HG03039 (cell line): ENCODE measurements at regions not wholly inside any gene's neighbourhood (a gene's known extent, or its start where the extent isn't known, plus 50 kb on each side); places are given as distances from the start of the nearest gene placed in this dataset.

Experiments
- ATAC-seq: cut with Tn5 transposase; IDR thresholded peaks from one replicate; pipeline ENCODE4 v1.9.1; 2021; ENCODE audit warnings: mild to moderate bottlenecking, moderate library complexity; ENCODE audit not compliant: unreplicated experiment

DNA sequence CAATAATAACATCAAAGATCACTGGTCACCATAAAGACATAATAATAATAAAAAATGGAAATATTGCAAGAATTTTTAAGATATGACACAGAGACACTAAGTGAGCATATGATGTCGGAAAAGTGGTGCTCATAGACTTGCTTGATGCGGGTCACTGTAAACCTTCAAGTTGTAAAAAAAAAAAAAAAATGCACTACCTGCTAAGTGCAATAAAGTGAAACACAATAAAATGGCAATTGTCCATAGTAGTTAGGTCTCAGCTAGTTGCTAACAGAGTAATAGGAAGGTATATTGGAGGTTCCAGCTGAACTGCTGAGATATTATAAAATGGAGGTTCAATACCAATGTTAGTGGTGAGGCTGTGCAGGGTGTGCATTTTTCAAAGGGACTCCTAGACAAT, 146.6 kb upstream of the MRPS22 start:
- no peak for ATAC-seq

DNA sequence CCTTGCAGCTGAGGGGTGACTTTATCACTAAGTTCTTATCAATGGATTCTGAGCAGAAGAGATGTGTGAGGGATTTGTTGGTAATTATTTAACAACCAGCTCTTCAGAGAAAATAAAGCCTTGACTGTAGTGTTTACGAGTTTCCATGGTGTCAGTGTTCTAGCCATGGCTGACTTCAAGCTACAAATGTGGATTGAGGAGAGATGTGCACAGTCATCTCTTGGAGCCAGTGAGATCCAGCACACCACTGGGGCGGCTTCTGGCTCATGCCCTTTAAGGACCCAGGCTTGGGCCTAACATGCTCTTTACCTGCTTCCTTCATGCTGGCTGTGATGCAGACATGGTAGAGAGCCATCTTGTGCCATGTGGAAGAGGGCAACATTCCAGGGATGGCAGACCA, 145.6 kb upstream of the MRPS22 start:
- no peak for ATAC-seq

DNA sequence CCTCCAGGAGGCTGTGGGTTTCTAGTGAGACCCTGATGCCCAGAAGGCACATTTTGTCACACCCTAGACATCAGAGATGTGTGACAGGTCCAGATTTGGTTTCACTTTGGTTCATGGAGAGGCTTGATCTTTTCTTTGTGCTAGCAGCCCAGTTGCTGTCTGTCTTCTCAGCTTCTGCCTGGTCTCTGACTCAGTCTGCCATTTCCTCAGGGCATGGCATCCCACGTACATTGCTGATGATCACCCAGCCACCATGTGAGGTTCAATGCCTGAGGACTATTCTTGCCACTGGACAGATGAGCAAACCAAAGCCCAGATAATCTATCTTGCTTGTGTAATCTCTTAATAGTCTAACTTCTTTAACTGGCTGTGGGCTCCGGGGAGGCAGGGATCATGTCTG, 144.9 kb upstream of the MRPS22 start:
- ATAC-seq, result no peak

DNA sequence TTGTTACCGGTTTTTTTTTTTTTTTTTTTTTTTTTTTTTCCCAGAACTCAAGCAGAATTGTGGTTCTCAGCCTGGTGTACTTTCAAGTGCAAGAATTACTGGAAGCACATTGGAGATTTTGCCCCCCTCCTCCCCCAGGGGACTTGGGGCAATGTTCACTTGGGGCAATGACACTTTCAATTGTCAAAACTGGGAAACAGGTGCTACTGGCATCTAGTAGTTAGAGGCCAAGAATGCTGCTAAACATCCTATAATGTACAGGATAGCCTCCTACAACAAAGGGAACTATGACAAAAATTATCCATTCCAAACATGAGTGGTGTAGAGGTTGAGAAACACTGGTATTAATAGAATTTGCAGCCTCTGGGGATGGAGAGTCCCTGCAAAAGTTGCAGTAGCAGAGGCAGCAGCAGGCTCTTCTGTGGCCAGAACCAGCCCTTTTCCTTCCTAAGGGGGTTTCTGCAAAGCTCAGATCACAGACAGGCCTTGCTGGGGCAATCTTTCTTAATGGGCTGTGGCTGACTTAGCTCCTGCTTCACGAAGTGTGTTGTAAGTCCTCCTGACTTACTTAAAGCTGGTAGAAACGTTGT, 144.3 kb upstream of the MRPS22 start:
- ATAC-seq, result no peak

DNA sequence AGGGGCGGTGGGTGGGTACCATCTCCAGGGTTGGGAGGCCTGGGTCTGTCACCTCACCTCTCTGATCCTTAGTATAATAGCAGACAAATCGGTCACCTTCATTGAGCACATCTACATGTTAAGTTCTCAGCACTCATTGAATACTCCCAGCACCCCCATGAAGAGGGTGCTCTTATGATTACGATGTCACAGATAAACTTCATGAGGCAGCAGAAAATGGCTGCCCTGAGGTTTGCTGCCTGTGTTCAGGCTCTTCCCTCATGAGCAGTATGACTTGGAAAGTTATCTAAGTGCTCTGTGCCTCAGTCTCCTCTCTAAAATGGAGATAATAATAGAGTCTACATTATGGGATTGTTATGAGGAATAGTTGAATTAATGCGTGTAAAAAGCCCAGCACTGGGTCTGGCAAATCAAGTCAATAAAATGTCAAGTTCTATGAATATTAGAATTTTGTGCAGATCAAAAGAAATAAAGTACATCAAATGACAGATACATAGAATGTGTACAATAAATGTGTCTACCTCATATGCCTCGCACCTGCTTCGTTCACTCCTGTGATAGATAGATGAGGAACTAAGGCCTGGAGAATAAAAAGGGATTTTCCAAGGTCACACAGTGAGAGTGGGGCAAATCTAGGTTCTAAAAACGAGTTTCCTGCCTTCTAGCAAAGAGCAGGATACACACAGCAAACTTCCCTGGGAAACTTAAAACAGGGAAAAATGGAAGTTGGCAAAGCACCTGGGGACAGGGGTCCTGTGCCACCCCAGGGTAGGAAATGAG, 142.2 kb upstream of the MRPS22 start:
- ATAC-seq, result no peak

DNA sequence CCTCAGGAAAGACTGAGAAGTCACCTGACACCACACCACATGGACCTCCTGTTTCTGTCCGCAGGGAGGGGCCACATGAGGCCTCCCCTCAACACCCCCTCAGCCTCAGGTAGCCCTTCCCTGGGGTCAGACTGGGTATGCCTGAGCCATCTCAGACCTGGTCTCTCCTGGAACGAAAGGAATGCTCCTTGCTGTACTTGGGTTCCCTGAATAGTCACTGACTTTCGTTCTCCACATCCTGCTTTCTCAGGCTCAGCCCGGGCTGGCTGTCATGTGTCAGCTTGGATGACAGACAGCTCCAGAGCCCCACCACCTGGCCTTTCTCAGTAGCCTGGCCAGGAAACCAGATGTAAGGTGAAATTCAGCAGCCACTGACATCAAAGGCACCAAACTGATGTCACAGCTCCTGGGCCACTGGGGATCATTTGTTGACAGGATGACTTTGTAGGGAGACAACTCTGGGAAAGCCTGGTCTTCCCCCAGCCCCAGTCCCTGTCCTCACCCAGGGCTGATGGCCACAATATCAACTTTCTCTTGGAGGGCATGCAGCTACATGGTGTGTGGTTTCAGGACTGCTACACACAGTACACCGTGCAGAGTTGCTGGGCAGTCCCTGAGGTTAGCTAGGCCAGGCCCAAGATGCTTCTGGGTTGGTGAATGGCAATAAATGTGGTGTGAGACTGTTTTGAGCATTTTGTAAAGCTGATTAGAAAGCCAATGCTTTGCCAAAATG, 141.4 kb upstream of the MRPS22 start:
- no peak for ATAC-seq

DNA sequence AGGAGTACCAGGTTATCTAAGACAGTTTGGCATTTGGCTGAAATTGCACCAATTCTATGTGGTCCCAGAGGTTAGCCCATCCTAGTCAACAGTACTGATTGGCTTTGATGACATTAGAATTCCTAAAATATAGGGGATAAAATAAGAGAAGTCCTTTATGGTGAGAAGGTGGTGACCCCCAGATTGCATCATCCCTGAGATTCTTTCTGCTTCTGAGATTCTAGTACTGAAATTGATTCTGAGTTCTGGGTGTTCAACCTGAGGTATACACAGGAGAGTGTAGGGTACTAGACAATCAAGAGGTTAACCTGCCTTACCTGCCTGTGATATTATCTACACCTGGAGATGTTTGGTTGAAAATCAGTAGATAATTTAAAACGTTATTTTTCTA, 140.9 kb upstream of the MRPS22 start:
- ATAC-seq, result no peak

DNA sequence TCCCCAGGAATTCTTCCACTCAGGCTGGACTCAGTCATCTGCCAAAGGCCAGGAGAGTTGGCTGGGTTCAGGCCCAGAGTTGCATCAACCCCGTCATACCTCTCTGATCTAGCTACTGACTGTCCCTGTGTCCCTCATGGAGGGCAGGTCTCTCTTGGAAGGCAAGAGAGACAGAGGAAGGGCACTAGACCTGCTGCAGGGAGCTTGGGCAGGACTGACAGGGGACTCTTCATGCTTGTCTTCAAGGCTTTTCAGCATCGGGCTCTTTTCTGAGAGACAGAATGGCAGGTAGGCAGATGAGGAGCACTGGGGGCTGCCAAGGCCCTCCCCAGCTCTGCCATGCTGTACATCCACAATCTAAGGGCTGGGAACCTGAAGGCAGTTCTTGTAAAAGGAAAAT, 140.1 kb upstream of the MRPS22 start:
- ATAC-seq, result no peak

DNA sequence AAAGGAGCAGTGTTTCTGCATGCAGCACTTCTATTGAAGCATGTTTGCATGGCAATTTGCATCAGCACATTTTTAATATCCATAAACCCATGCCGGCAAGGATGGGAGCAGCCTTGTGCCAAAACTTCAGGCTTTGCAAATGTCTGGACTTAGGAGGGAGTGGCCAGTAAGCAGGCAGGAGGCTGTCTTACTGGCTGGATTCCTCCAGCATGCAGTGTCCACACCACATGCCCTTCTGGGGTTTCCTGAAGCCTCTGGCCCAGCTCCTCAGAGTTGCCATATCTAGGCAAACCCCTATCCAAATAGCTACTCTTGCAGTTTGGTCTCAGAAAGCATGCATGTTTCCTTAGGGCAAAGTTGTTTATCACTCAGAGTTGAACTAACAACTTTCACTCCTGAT, 139.1 kb upstream of the MRPS22 start:
- ATAC-seq, result no peak

DNA sequence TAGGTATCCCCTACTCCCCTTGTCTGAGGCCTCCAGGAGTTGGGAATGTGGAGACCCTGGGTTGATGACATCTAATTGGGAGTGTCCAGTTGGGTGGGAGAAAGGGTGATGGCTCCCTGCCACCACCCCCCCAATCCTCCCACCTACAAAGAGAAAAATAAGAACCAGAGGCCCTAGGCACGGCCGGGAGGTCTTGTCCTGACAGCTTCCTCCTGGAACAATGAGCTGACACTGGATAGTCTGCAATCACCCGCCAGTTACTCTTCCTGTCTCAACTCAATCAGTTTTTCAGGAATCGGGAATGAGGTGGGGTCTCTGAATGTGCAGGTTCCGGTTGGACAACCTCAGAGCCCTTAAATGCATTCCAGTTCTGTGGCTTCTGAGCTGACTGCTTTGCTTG, 129.9 kb upstream of the MRPS22 start:
- no peak for ATAC-seq

DNA sequence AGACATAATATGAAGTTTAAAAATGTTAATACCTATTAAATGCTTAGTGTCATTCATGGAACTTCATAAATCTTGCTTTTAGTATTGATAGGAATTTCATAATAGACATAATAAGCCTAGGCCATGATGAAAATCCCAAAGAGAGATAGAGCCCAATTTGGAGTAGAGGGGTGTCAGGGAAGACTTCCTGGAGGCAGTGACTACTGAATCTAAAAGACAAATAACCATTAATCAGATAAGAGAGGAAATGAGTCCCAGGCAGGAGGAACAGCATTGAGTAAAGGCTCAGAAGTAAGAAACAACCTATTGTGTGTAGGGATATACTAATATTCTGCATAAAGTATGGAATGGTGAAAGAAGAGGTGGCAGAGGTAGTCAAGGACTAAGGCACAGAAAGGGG, 126.9 kb upstream of the MRPS22 start:
- no peak for ATAC-seq

DNA sequence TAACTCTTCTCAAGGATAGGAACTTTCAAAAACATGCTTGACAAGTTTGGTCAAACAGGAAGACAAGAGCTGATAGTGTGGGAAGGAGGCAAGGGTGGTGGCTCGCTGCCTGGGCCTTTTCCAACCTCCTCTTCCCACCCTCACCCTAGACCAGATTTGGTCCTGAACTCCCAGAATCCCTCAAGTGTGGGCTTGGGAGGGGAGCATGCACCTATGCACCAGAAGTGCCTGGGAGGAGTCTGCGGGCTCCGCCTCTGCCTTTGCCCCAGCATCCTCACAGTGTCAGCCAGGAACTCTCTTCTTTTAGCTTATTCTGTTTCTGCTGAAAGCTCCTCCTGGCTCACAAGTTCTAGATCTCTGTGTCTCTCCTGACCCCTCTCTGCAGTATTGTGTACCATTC, 126.2 kb upstream of the MRPS22 start:
- no peak for ATAC-seq

DNA sequence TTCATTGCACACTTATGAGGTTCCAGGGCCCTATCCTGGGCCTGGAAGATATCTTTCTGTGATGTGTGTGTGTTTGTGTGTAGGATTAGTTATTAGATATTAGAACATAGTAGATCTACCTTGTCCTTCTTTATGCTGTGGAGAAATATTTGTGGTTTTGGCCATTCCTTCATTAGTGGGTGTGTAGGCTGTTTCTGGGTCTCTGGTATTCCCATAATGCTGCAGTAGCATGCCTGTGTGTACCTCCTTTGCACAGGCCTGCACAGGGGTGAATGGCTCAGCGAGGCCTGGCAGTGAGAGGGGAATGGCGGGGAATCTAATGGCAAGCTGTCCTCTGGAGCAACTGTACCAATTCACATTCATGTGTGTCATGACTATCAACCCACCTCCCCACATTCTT, 125.8 kb upstream of the MRPS22 start:
- ATAC-seq, result no peak

DNA sequence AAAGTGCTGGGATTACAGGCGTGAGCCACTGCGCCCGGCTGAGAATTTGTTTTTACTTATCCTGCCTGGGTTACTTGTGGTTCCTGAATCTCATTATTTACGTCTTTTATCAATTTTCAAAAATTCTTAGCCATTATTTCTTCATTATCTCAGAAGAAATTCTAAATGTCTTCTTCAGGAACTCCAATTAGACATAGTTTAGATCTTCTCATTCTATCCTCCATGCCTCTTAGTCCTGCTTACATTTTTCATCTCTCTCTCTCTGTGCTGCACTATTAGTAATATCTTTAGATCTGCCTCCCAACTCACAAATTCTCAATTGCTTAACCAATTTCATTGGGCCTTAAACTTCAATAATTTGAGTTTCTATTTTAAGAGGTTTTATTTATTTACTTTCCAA, 124.4 kb upstream of the MRPS22 start:
- ATAC-seq, result no peak

DNA sequence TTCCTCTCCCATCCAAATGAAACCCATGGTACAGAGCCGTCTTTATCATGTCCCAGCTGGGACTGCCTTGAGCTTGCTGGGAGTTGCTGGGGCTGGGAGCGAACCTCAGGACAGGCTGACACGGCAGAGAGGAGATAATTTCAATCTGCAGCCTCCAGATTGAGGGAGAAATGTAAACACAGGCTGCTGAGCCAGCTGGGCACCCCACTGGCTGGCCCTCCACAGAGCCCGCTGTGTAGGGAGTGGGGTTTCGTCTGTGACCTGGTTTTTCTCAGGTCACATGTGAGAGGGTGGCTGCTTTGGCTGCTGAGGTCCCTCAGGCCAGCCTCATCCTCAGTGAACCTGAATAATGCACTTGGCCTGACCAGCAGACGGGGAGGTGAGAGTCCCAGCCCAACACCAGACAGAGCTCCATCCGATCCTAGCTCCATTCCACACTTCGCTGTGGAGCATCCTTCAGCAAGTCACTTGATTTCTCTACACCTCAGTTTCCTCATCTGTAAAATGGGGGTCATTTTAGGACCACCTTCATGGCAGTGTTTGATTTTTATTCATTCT, 121.6 kb upstream of the MRPS22 start:
- ATAC-seq, result no peak

DNA sequence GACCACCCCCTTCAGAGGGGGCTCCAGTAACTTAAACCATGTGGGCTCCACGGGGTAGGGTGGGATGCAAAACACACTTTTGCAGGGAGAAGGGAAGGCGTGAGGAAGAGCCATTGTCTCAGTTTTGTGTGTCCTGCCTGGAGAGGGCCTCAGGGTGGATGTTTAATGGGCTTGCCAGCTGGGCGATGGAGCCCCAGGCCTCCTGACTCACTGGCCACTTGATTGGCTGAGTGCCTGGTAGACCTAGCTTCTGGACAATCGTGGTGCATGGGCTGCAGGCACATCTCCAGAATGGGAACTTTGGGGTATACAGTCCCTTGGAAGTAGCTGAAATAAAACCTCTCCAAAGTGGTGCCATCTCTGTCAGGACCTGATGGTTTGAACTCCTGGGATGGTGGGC, 118.3 kb upstream of the MRPS22 start:
- no peak for ATAC-seq

DNA sequence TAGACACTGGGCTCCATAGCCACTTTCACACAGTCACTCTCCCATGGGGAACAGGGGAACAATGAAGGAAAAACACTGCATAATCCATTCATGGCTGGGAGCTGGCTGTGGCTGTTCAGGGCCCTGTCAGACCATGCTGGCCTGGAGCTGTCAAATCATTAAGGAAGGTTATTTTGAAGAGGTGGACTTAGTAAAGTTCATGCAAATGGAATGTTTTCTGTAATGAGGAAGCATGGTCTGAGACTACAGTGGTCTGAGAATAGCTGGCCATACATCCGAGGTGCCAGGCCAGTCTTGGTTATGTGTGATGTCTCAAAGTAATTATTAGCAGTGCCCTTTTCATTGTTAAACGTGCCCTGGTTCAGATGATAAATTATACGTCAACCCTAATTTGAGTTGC, 117.1 kb upstream of the MRPS22 start:
- ATAC-seq, result no peak

DNA sequence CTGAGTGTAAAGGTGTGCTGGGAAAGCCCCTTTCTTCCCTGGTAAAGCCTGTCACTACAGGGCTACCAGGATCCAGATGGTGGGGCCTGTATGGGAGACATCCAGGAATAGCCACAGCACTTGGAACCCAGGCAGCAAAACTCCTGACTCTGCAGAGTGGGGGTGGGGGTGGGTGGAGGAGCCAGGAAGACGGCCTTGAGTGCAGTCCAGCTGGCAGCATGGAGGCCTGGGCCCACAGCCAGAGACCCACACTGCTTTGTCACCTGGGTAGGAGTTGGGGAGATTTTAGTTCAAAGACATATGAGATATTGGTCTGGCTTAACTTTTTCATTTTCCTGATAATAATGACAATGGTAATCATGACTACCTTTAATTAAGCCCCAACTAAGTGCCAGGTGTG, 116.7 kb upstream of the MRPS22 start:
- no peak for ATAC-seq

DNA sequence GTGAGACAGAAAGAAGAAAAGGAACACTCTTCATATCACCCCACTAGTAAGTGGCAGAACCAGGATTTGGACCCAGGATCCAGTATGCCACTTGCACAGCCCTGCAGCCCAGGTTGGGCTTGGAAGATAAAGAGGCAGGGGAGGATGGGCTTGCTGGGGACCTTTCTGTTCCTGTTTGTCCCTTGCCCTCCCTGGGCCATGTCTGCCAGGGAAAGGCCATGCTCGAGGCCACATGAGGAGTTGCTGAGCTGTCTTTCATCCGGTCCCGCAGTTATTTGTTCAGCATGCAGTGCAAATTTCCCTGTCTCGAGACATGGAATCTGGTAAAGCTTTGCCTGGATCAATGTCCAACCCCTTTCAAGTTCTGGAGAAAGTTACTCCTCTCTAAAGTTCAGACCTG, 116.0 kb upstream of the MRPS22 start:
- no peak for ATAC-seq

DNA sequence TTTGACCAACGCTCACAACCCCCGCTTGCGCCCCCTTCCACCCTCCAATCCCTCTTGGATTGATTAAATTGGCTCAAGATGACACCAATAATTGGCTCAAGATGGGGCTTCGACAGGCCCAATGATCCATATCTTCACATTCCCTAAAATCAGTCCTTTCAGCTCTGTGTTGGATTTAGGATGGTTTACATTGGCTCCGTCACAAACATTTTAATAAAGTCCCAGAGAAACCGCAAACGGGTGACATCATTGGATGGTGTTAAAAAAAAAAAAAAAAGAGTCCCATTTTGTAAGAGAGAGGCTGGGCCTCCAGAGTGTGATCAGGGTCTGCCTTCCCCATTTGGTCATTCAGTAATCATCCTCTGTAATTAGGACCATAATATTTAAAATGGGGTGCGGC, 113.4 kb upstream of the MRPS22 start:
- no peak for ATAC-seq

DNA sequence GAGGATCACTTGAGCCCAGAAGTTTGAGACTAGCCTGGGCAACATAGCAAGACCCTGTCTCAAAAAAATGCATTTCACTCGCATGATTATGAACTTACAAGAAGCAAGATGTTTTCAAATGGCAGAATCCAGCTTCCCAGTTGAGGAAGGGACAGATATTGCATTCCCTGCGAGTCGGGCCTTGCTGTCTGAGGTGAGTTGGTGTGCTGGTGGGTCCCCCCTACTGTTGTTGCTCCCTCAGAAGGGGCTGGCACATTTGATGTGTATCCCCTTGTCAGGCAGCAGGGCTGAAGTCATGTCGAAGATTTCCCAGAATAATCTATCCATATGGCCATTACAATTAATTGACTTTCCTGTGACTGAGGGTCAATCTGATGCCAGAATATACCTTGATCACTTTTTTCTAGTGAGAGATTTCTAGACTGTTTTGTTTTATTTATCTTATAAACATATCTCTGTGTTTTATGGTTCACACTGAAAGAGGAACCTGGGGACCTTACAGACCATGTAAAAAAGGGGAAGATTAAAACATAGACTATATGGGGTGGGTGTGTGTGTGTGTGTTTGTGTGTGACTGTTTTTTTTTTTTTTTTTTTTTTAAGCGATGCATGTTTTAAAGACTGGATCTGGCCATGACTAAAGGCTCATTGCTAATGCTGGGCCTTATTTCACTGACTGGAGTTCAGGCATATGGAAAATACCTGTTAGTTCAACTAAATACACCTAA, 112.1 kb upstream of the MRPS22 start:
- no peak for ATAC-seq
